GM13976 (cell line): ENCODE measurements at regions not wholly inside any gene's neighbourhood (a gene's known extent, or its start where the extent isn't known, plus 50 kb on each side); places are given as distances from the start of the nearest gene placed in this dataset.

Source experiments
- DNase-seq: peaks from one replicate; pipeline ENCODE4 v3.0.0; 2012; ENCODE audit warnings: low spot score
- in situ Hi-C: fragments of 300-500 bp; cut with MboI; formaldehyde crosslinking; loops from one replicate; pipeline ENCODE4 v1.12.0; 2022; ENCODE audit warnings: low sequenced_read_pairs, mixed read lengths, inconsistent platforms; ENCODE audit not compliant: unreplicated experiment
- TF ChIP-seq, protein P1 (sequence below): IDR thresholded peaks from 2 replicates; pipeline ENCODE4 v1.5.1; 2012; ENCODE audit warnings: borderline replicate concordance, mild to moderate bottlenecking; ENCODE audit not compliant: insufficient read depth; ENCODE audit errors: extremely low read depth, missing control alignments, control extremely low read depth

- TF ChIP-seq, protein P1, sequence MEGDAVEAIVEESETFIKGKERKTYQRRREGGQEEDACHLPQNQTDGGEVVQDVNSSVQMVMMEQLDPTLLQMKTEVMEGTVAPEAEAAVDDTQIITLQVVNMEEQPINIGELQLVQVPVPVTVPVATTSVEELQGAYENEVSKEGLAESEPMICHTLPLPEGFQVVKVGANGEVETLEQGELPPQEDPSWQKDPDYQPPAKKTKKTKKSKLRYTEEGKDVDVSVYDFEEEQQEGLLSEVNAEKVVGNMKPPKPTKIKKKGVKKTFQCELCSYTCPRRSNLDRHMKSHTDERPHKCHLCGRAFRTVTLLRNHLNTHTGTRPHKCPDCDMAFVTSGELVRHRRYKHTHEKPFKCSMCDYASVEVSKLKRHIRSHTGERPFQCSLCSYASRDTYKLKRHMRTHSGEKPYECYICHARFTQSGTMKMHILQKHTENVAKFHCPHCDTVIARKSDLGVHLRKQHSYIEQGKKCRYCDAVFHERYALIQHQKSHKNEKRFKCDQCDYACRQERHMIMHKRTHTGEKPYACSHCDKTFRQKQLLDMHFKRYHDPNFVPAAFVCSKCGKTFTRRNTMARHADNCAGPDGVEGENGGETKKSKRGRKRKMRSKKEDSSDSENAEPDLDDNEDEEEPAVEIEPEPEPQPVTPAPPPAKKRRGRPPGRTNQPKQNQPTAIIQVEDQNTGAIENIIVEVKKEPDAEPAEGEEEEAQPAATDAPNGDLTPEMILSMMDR, result no peak
- DNase-seq, result no peak
- in situ Hi-C loops, result no loop called here
These were observed 161.6 kb upstream of the ANKRD28 start for GRCh38 chr3:15959434-15959811.

DNA sequence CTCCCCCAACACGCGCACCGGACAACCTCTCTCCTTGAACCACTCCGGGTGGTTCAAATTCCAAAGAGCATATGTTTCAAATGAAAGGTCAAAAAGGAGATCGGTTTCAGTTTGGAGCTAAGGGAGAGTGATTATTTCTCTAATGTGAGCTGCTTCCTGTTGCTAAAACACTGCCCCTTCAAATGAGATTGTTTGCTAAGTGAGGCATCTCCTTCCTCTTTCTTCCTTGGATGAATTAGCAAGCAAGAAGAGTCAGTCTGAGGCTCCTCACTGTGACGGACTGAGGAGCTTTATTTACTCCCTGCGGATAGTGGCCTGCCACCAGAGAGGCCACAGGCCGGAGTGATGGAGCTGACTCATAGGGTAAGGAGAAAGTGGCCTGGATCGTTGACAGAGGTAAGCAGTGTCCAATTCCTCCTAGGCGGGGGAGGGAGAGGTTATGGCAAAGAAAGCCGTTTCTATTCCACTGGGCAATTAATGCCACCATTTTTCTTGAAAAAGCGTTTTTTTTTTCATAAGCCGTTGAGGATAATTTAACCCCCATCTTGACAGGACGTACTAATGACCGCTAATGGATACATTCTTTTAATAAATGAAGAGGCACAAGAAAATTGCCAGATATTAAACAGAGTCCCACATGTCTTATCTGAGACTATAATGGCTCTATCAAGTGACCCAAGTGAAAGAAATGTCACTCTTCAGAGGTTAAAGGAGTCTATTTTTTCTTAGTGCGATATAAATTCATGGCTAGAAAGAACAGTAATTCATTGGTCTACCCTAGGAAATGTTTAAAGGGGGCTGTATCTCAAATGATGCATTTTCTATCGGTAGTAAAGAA is 167.0 kb upstream of the ANKRD28 start:
- in situ Hi-C loops, result no loop called here
- TF ChIP-seq, protein P1, result no peak
- no peak for DNase-seq

- in situ Hi-C loops, result no loop called here
- DNase-seq, result no peak
- TF ChIP-seq, protein P1, result no peak
These were observed 169.8 kb upstream of the ANKRD28 start for GRCh38 chr3:15967577-15967976.

- no peak for DNase-seq
- in situ Hi-C loops, result no loop called here
- TF ChIP-seq, protein P1, result no peak
These were observed 172.3 kb upstream of the ANKRD28 start for GRCh38 chr3:15969874-15970640.

DNA sequence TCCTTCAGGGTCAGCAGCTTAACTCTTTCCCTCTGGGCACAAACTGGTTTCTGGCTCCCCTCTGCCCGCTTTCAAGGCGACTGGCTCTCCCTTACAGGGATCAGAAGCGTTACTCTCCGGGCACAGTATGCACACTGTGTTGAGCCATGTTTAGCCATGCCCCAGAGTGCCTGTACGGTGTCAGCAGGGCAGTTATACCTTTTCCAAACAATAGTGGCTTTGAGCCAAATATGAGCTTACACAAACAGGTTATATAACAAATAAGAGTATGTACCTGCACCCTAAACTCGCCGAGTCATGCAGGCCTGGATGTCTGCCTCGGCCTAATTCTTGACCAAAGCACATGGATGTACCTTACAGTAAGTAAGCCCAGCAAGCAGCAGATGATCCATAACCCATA is 175.6 kb upstream of the ANKRD28 start:
- in situ Hi-C loops, result no loop called here
- TF ChIP-seq, protein P1, result no peak
- DNase-seq, result no peak

DNA sequence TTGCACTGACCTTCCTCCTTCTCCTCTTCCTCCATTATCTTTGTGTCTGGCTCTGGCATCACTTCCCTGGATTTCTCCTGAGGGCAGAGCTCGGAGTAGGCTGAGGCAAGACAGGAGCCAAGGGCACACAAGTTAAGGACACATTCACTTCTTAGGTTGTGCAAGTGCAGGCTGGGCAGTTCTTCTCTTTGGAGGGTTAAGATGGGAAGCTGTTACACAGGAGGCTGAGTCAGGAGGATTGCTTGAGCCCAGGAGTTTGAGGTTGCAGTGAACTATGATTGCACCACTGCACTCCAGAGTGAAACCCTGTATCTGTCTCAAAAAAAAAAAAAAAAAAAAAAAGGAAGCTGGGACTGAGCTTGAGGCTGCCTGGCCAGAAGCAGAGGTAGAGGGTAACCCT is 176.2 kb upstream of the ANKRD28 start:
- no peak for DNase-seq
- TF ChIP-seq, protein P1, result no peak
- in situ Hi-C loops, result no loop called here
